ENCODE measurements at regions not wholly inside any gene's neighbourhood (a gene's known extent, or its start where the extent isn't known, plus 50 kb on each side); places are given as distances from the start of the nearest gene placed in this dataset.

DNA sequence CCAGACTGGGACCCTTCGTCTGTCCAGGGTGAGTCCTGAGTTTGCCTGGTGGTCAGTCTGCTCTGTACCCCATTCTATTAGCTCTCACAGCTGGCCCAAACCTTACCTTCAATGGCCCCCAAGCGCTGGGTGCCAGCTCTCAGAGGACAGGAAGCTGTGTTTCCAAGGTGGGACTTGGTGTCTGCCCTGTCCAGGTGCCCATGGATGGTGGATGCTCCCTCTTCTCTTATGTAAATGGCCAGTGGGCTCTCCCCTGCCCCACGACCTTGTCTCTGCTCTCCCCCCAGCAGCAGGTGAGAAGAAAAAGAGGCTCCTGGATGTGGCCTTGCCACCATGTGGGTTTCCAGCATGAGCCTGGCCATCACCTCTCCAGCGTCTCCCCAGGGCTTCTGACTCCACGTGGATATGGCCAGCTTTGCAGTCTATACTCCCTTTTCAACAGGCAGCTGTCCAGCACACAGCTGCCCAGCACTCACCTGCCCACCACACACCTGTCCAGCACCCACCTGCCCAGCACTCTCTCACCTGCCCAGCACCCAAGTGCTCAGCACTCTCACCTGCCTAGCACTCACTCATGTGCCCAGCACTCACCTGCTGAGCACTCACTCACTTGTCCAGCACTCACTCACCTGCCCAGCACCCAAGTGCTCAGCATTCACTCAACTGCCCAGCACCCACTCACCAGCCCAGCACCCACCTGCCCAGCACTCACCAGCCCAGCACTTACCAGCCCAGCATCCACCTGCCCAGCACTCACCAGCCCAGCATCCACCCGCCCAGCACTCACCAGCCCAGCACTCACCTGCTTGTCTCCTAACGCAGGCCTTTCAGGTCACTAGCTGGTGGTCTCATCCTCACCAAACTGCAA lies 136.2 kb upstream of the IRX2 start:
- TF ChIP-seq, protein P1, sequence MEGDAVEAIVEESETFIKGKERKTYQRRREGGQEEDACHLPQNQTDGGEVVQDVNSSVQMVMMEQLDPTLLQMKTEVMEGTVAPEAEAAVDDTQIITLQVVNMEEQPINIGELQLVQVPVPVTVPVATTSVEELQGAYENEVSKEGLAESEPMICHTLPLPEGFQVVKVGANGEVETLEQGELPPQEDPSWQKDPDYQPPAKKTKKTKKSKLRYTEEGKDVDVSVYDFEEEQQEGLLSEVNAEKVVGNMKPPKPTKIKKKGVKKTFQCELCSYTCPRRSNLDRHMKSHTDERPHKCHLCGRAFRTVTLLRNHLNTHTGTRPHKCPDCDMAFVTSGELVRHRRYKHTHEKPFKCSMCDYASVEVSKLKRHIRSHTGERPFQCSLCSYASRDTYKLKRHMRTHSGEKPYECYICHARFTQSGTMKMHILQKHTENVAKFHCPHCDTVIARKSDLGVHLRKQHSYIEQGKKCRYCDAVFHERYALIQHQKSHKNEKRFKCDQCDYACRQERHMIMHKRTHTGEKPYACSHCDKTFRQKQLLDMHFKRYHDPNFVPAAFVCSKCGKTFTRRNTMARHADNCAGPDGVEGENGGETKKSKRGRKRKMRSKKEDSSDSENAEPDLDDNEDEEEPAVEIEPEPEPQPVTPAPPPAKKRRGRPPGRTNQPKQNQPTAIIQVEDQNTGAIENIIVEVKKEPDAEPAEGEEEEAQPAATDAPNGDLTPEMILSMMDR (IDR thresholded peaks at IDR 0.05) = no peak
- TF ChIP-seq NRF1 (IDR thresholded peaks at IDR 0.05; ENCODE audit: low read depth, low read length) = no peak
- TF ChIP-seq POLR2AphosphoS5 (IDR thresholded peaks at IDR 0.05; ENCODE audit: low read depth, low read length) = no peak
- TF ChIP-seq RFX5 (IDR thresholded peaks at IDR 0.05; ENCODE audit: low read length) = no peak
- TF ChIP-seq SIN3A (IDR thresholded peaks at IDR 0.05; ENCODE audit: borderline replicate concordance, low read depth, low read length) = no peak
- no peak for TF ChIP-seq GATA2 (CRISPR knock-in tag; IDR thresholded peaks at IDR 0.05)
- no peak for TF ChIP-seq ELF1 (IDR thresholded peaks at IDR 0.05)
